ENCODE measurements at regions not wholly inside any gene's neighbourhood (a gene's known extent, or its start where the extent isn't known, plus 50 kb on each side); places are given as distances from the start of the nearest gene placed in this dataset.

GRCh38 chr2:238564286-238564920 lies 137.7 kb downstream of the ASB1 start:
- H3K9ac ChIP-seq (ENCODE audit: insufficient read length, low read depth), result no peak overlapping the region
- no peaks in the 10 kb centered on the region for H3K9me3 ChIP-seq (ENCODE audit: insufficient read depth, low read length)
- no peak for DNase-seq (ENCODE audit: low read depth, low spot score)
- no peaks in the 10 kb centered on the region for H3K27me3 ChIP-seq (ENCODE audit: insufficient read depth, insufficient read length)
- H3K4me1 ChIP-seq (ENCODE audit: insufficient read depth, insufficient read length), result peaks cover 8% of the 10 kb centered on the region
- no peaks in the 10 kb centered on the region for H3K36me3 ChIP-seq (ENCODE audit: insufficient read depth, insufficient read length, low read length)
- TF ChIP-seq YY1 (IDR thresholded peaks at IDR 0.05; ENCODE audit: insufficient read depth, insufficient read length) (no peak), ZNF274 (IDR thresholded peaks at IDR 0.05; ENCODE audit: low read depth, low read length) (no peak), SUZ12 (IDR thresholded peaks at IDR 0.05; ENCODE audit: extremely low read depth, insufficient read depth, insufficient read length) (no peak)
- no peak overlapping the region for H3K4me3 ChIP-seq (ENCODE audit: insufficient read length, low read depth)

GRCh38 chr2:238565031-238565430 lies 138.3 kb downstream of the ASB1 start:
- Histone ChIP-seq H3K27me3 (ENCODE audit: insufficient read depth, insufficient read length) (no peaks in the 10 kb centered on the region), H3K9ac (ENCODE audit: insufficient read length, low read depth) (no peak overlapping the region), H3K36me3 (ENCODE audit: insufficient read depth, insufficient read length, low read length) (no peaks in the 10 kb centered on the region), H3K9me3 (ENCODE audit: insufficient read depth, low read length) (no peaks in the 10 kb centered on the region), H3K4me1 (ENCODE audit: insufficient read depth, insufficient read length) (peaks cover 8% of the 10 kb centered on the region), H3K4me3 (ENCODE audit: insufficient read length, low read depth) (no peak overlapping the region)
- no peak for TF ChIP-seq YY1 (IDR thresholded peaks at IDR 0.05; ENCODE audit: insufficient read depth, insufficient read length)
- TF ChIP-seq ZNF274 (IDR thresholded peaks at IDR 0.05; ENCODE audit: low read depth, low read length), result no peak
- no peak for TF ChIP-seq SUZ12 (IDR thresholded peaks at IDR 0.05; ENCODE audit: extremely low read depth, insufficient read depth, insufficient read length)
- DNase-seq (ENCODE audit: low read depth, low spot score), result no peak

GRCh38 chr2:238566001-238566645 lies 139.4 kb downstream of the ASB1 start:
- Histone ChIP-seq H3K9me3 (ENCODE audit: insufficient read depth, low read length) (no peaks in the 10 kb centered on the region), H3K27me3 (ENCODE audit: insufficient read depth, insufficient read length) (no peaks in the 10 kb centered on the region), H3K4me1 (ENCODE audit: insufficient read depth, insufficient read length) (peaks cover 8% of the 10 kb centered on the region), H3K4me3 (ENCODE audit: insufficient read length, low read depth) (no peak overlapping the region), H3K9ac (ENCODE audit: insufficient read length, low read depth) (no peak overlapping the region), H3K36me3 (ENCODE audit: insufficient read depth, insufficient read length, low read length) (no peaks in the 10 kb centered on the region)
- no peak for DNase-seq (ENCODE audit: low read depth, low spot score)
- TF ChIP-seq SUZ12 (IDR thresholded peaks at IDR 0.05; ENCODE audit: extremely low read depth, insufficient read depth, insufficient read length), result no peak
- no peak for TF ChIP-seq ZNF274 (IDR thresholded peaks at IDR 0.05; ENCODE audit: low read depth, low read length)
- TF ChIP-seq YY1 (IDR thresholded peaks at IDR 0.05; ENCODE audit: insufficient read depth, insufficient read length), result no peak

- no peaks in the 10 kb centered on the region for H3K36me3 ChIP-seq (ENCODE audit: insufficient read depth, insufficient read length, low read length)
- no peaks in the 10 kb centered on the region for H3K9me3 ChIP-seq (ENCODE audit: insufficient read depth, low read length)
- TF ChIP-seq YY1 (IDR thresholded peaks at IDR 0.05; ENCODE audit: insufficient read depth, insufficient read length), result no peak
- TF ChIP-seq ZNF274 (IDR thresholded peaks at IDR 0.05; ENCODE audit: low read depth, low read length), result no peak
- TF ChIP-seq SUZ12 (IDR thresholded peaks at IDR 0.05; ENCODE audit: extremely low read depth, insufficient read depth, insufficient read length), result no peak
- no peak for DNase-seq (ENCODE audit: low read depth, low spot score)
- no peak overlapping the region for H3K4me3 ChIP-seq (ENCODE audit: insufficient read length, low read depth)
- H3K9ac ChIP-seq (ENCODE audit: insufficient read length, low read depth), result no peak overlapping the region
- H3K27me3 ChIP-seq (ENCODE audit: insufficient read depth, insufficient read length), result no peaks in the 10 kb centered on the region
- peaks cover 8% of the 10 kb centered on the region for H3K4me1 ChIP-seq (ENCODE audit: insufficient read depth, insufficient read length)
Measured at GRCh38 chr2:238567067-238567855, 140.5 kb downstream of the ASB1 start.

GRCh38 chr2:238567996-238568395 lies 141.3 kb downstream of the ASB1 start:
- H3K9ac ChIP-seq (ENCODE audit: insufficient read length, low read depth), result no peak overlapping the region
- no peaks in the 10 kb centered on the region for H3K9me3 ChIP-seq (ENCODE audit: insufficient read depth, low read length)
- no peak for TF ChIP-seq SUZ12 (IDR thresholded peaks at IDR 0.05; ENCODE audit: extremely low read depth, insufficient read depth, insufficient read length)
- TF ChIP-seq ZNF274 (IDR thresholded peaks at IDR 0.05; ENCODE audit: low read depth, low read length), result no peak
- TF ChIP-seq YY1 (IDR thresholded peaks at IDR 0.05; ENCODE audit: insufficient read depth, insufficient read length), result no peak
- no peaks in the 10 kb centered on the region for H3K27me3 ChIP-seq (ENCODE audit: insufficient read depth, insufficient read length)
- no peaks in the 10 kb centered on the region for H3K36me3 ChIP-seq (ENCODE audit: insufficient read depth, insufficient read length, low read length)
- no peak overlapping the region for H3K4me3 ChIP-seq (ENCODE audit: insufficient read length, low read depth)
- peaks cover 8% of the 10 kb centered on the region for H3K4me1 ChIP-seq (ENCODE audit: insufficient read depth, insufficient read length)
- no peak for DNase-seq (ENCODE audit: low read depth, low spot score)

GRCh38 chr2:238568455-238569440 lies 142.0 kb downstream of the ASB1 start:
- TF ChIP-seq YY1 (IDR thresholded peaks at IDR 0.05; ENCODE audit: insufficient read depth, insufficient read length), result no peak
- no peak for TF ChIP-seq ZNF274 (IDR thresholded peaks at IDR 0.05; ENCODE audit: low read depth, low read length)
- TF ChIP-seq SUZ12 (IDR thresholded peaks at IDR 0.05; ENCODE audit: extremely low read depth, insufficient read depth, insufficient read length), result no peak
- H3K4me3 ChIP-seq (ENCODE audit: insufficient read length, low read depth), result no peak overlapping the region
- no peak overlapping the region for H3K9ac ChIP-seq (ENCODE audit: insufficient read length, low read depth)
- no peak for DNase-seq (ENCODE audit: low read depth, low spot score)
- H3K4me1 ChIP-seq (ENCODE audit: insufficient read depth, insufficient read length), result peaks cover 8% of the 10 kb centered on the region
- H3K36me3 ChIP-seq (ENCODE audit: insufficient read depth, insufficient read length, low read length), result no peaks in the 10 kb centered on the region
- no peaks in the 10 kb centered on the region for H3K27me3 ChIP-seq (ENCODE audit: insufficient read depth, insufficient read length)
- H3K9me3 ChIP-seq (ENCODE audit: insufficient read depth, low read length), result no peaks in the 10 kb centered on the region

Measured in NT2/D1 (cell line).